Astrocyte (in vitro differentiated cells and primary cell): ENCODE measurements at regions not wholly inside any gene's neighbourhood (a gene's known extent, or its start where the extent isn't known, plus 50 kb on each side); places are given as distances from the start of the nearest gene placed in this dataset.

Source experiments
- CTCF ChIP-seq: IDR thresholded peaks from 2 replicates; pipeline ENCODE4 v1.5.1; 2011; ENCODE audit warnings: low read depth, mild to moderate bottlenecking, inconsistent platforms, low read length, moderate library complexity; ENCODE audit not compliant: insufficient read depth
- EZH2 ChIP-seq: IDR thresholded peaks from 2 replicates; pipeline ENCODE4 v1.6.1; 2012; ENCODE audit warnings: mild to moderate bottlenecking, low read length, inconsistent platforms; ENCODE audit not compliant: insufficient read depth

GRCh38 chr16:87542531-87543102 lies 49.8 kb upstream of the ZCCHC14 start:
- no peak for TF ChIP-seq CTCF
- no peak for TF ChIP-seq EZH2
